Stimulated activated CD4-positive, alpha-beta T cell treated with anti-CD3 and anti-CD28 coated beads, Interleukin-2, amount 100 ng/mL, for 48 hours (primary cell): ENCODE measurements at regions not wholly inside any gene's neighbourhood (a gene's known extent, or its start where the extent isn't known, plus 50 kb on each side); places are given as distances from the start of the nearest gene placed in this dataset.
"Not testable (repeated sequence)": the region's sequence is repeated elsewhere in the genome, so short reads cannot be mapped to it uniquely, and the experiment has no call there.

Experiments used
- DNase-seq, 2 donors: peaks; one replicate each; pipeline ENCODE4 v3.0.0-alpha.2; 2020

GRCh38 chr3:22612927-22613326 is 590.2 kb upstream of the UBE2E2 start:
- DNase-seq: no peak

GRCh38 chr3:22615790-22616189 is 587.3 kb upstream of the UBE2E2 start:
- DNase-seq: no peak

GRCh38 chr3:22617372-22617771 is 585.8 kb upstream of the UBE2E2 start:
- no peak for DNase-seq

- DNase-seq: no peak
Observed at GRCh38 chr3:22620498-22620897, 582.6 kb upstream of the UBE2E2 start.

GRCh38 chr3:22621205-22621809 is 581.8 kb upstream of the UBE2E2 start:
- no peak for DNase-seq

GRCh38 chr3:22627993-22628499 is 575.1 kb upstream of the UBE2E2 start:
- DNase-seq: no peak

GRCh38 chr3:22632536-22632935 is 570.6 kb upstream of the UBE2E2 start:
- DNase-seq: no peak

- no peak for DNase-seq
Observed at GRCh38 chr3:22634433-22634832, 568.7 kb upstream of the UBE2E2 start.

- no peak for DNase-seq
Observed at GRCh38 chr3:22659651-22660475, 543.3 kb upstream of the UBE2E2 start.

GRCh38 chr3:22660606-22661005 is 542.5 kb upstream of the UBE2E2 start:
- DNase-seq: no peak

- no peak for DNase-seq
Observed at GRCh38 chr3:22661121-22661700, 541.9 kb upstream of the UBE2E2 start.

- DNase-seq: no peak
Observed at GRCh38 chr3:22665528-22665927, 537.6 kb upstream of the UBE2E2 start.

GRCh38 chr3:22666736-22667135 is 536.4 kb upstream of the UBE2E2 start:
- DNase-seq: no peak

- no peak for DNase-seq
Observed at GRCh38 chr3:22671848-22672247, 531.3 kb upstream of the UBE2E2 start.

GRCh38 chr3:22684739-22685138 is 518.4 kb upstream of the UBE2E2 start:
- DNase-seq: no peak

GRCh38 chr3:22685597-22685996 is 517.5 kb upstream of the UBE2E2 start:
- no peak for DNase-seq

GRCh38 chr3:22691407-22691806 is 511.7 kb upstream of the UBE2E2 start:
- no peak for DNase-seq

GRCh38 chr3:22691856-22692628 is 511.1 kb upstream of the UBE2E2 start:
- DNase-seq: no peak

- no peak for DNase-seq
Observed at GRCh38 chr3:22700876-22701275, 502.3 kb upstream of the UBE2E2 start.

- no peak for DNase-seq
Observed at GRCh38 chr3:22704166-22704565, 499.0 kb upstream of the UBE2E2 start.

- DNase-seq: no peak
Observed at GRCh38 chr3:22704571-22705354, 498.4 kb upstream of the UBE2E2 start.

- DNase-seq: not testable (repeated sequence)
Observed at GRCh38 chr3:22706922-22707321, 496.2 kb upstream of the UBE2E2 start.
